IMR-90 (cell line): ENCODE measurements at regions not wholly inside any gene's neighbourhood (a gene's known extent, or its start where the extent isn't known, plus 50 kb on each side); places are given as distances from the start of the nearest gene placed in this dataset.

ENCODE experiments used
- ATAC-seq: fragments of 200-7000 bp; cut with Tn5 transposase; 2 replicates; pipeline ENCODE4 v1.9.1; 2020; ENCODE audit warnings: low read depth, mild to moderate bottlenecking, moderate library complexity
- BruUV-seq: library from RNA; stranded (reverse); fragments of 400-500 nt; replicated peaks from 2 replicates; lab custom pipeline; 2021; lab: Mats Ljungman, UMichigan
- CTCF ChIA-PET: fragments of 300-600 bp; formaldehyde crosslinking; extraction: SDS; loops from one replicate; lab custom pipeline; 2021; ENCODE audit warnings: antibody characterized with exemption; lab: Yijun Ruan, JAX
- POLR2A ChIA-PET: fragments of 300-600 bp; sonication (Branson Sonifier 250); formaldehyde crosslinking; loops from one replicate; lab custom pipeline; 2022; ENCODE audit warnings: antibody characterized with exemption; ENCODE audit not compliant: unreplicated experiment; lab: Charles Lee
- DNase-seq: peaks from one replicate; pipeline ENCODE4 v3.0.0; 2013
- H2AFZ ChIP-seq: replicated peaks from 2 replicates; pipeline ENCODE3; 2013; ENCODE audit warnings: low read length, mild to moderate bottlenecking; ENCODE audit not compliant: poor library complexity
- H2AK5ac ChIP-seq: 2 replicates; pipeline ENCODE4 v1.6.1; 2013; ENCODE audit warnings: low read depth, low read length, inconsistent platforms
- H2AK9ac ChIP-seq: replicated peaks from 2 replicates; pipeline ENCODE3; 2013; ENCODE audit warnings: mild to moderate bottlenecking, low read depth, low read length, moderate library complexity; ENCODE audit not compliant: poor library complexity
- H2BK120ac ChIP-seq: 2 replicates; pipeline ENCODE4 v1.6.1; 2013; ENCODE audit warnings: low read depth, low read length, inconsistent platforms
- H2BK15ac ChIP-seq: 3 replicates; pipeline ENCODE4 v1.6.1; 2013; ENCODE audit warnings: low read depth, low read length, inconsistent platforms
- H2BK20ac ChIP-seq: 2 replicates; pipeline ENCODE4 v1.6.1; 2013; ENCODE audit warnings: low read depth, mild to moderate bottlenecking, inconsistent platforms, low read length, moderate library complexity
- H2BK5ac ChIP-seq: 2 replicates; pipeline ENCODE4 v1.6.1; 2013; ENCODE audit warnings: mild to moderate bottlenecking, low read depth, low read length, inconsistent platforms; ENCODE audit not compliant: poor library complexity, severe bottlenecking
- H3K14ac ChIP-seq: replicated peaks from 2 replicates; pipeline ENCODE4 v1.6.1; 2013; ENCODE audit warnings: low read depth, low read length, inconsistent platforms
- H3K18ac ChIP-seq: 2 replicates; pipeline ENCODE4 v1.6.1; 2013; ENCODE audit warnings: low read depth, low read length, control low read depth
- H3K23ac ChIP-seq: 2 replicates; pipeline ENCODE4 v1.6.1; 2013; ENCODE audit warnings: low read depth, low read length, inconsistent platforms
- H3K27ac ChIP-seq: 2 replicates; pipeline ENCODE4 v1.5.1; 2013; ENCODE audit warnings: mild to moderate bottlenecking, control low read depth, low read length; ENCODE audit not compliant: insufficient read depth
- H3K27me3 ChIP-seq: 2 replicates; pipeline ENCODE4 v1.6.1; 2013; ENCODE audit warnings: low read length; ENCODE audit not compliant: control insufficient read depth, insufficient read depth
- H3K36me3 ChIP-seq: 2 replicates; pipeline ENCODE4 v1.6.1; 2013; ENCODE audit warnings: low read length, mixed read lengths; ENCODE audit not compliant: control insufficient read depth, insufficient read depth
- H3K4ac ChIP-seq: 2 replicates; pipeline ENCODE4 v1.6.1; 2013; ENCODE audit warnings: low read depth, low read length, inconsistent platforms
- H3K4me1 ChIP-seq: 2 replicates; pipeline ENCODE4 v1.6.1; 2013; ENCODE audit warnings: low read length, mixed read lengths; ENCODE audit not compliant: control insufficient read depth, insufficient read depth
- H3K4me2 ChIP-seq: 2 replicates; pipeline ENCODE4 v1.6.1; 2013; ENCODE audit warnings: low read depth, mild to moderate bottlenecking, control low read depth, low read length, moderate library complexity
- H3K4me3 ChIP-seq: 2 replicates; pipeline ENCODE4 v1.5.1; 2013; ENCODE audit warnings: low read depth, mild to moderate bottlenecking, control low read depth, low read length, moderate library complexity; ENCODE audit not compliant: insufficient read depth
- H3K56ac ChIP-seq: 2 replicates; pipeline ENCODE4 v1.6.1; 2013; ENCODE audit warnings: low read length, inconsistent platforms; ENCODE audit not compliant: insufficient read depth; ENCODE audit errors: extremely low read depth
- H3K79me1 ChIP-seq, 2 experiments: 2 replicates each; pipeline ENCODE4 v1.6.1; 2013; ENCODE audit warnings: low read length in 2 of 2, inconsistent platforms in 1 of 2, low read depth in 1 of 2
- H3K9ac ChIP-seq: 2 replicates; pipeline ENCODE4 v1.6.1; 2013; ENCODE audit warnings: low read depth, low read length, control low read depth
- H3K9me1 ChIP-seq: 2 replicates; pipeline ENCODE4 v1.6.1; 2013; ENCODE audit warnings: low read length, inconsistent platforms; ENCODE audit not compliant: insufficient read depth
- H3K9me3 ChIP-seq: 2 replicates; pipeline ENCODE4 v1.6.1; 2013; ENCODE audit warnings: low read length; ENCODE audit not compliant: control insufficient read depth, insufficient read depth
- H4K20me1 ChIP-seq: 2 replicates; pipeline ENCODE4 v1.6.1; 2013; ENCODE audit warnings: low read length, inconsistent platforms; ENCODE audit not compliant: insufficient read depth
- H4K5ac ChIP-seq: 2 replicates; pipeline ENCODE4 v1.6.1; 2013; ENCODE audit warnings: mild to moderate bottlenecking, low read depth, low read length, control low read depth
- H4K8ac ChIP-seq, 2 experiments: 2 replicates each; pipeline ENCODE4 v1.6.1; 2013; ENCODE audit warnings: low read depth in 2 of 2, low read length in 2 of 2, control low read depth in 1 of 2, inconsistent platforms in 1 of 2
- H4K91ac ChIP-seq: 2 replicates; pipeline ENCODE4 v1.6.1; 2013; ENCODE audit warnings: low read depth, low read length, inconsistent platforms; ENCODE audit not compliant: insufficient read depth
- BHLHE40 ChIP-seq: fragments of 150-350 bp; IDR thresholded peaks from 2 replicates; pipeline ENCODE4 v1.6.1; 2016; ENCODE audit warnings: mild to moderate bottlenecking, low read depth, low read length
- CEBPB ChIP-seq: IDR thresholded peaks from 2 replicates; pipeline ENCODE4 v1.6.1; 2012; ENCODE audit warnings: low read depth, low read length, improper control_type of control experiment
- CHD1 ChIP-seq: IDR thresholded peaks from 2 replicates; pipeline ENCODE4 v1.6.1; 2012; ENCODE audit warnings: low read depth, low read length, improper control_type of control experiment
- CTCF ChIP-seq: conservative IDR thresholded peaks from 2 replicates; pipeline ENCODE4 v1.5.1; 2012; ENCODE audit warnings: mild to moderate bottlenecking, low read depth, low read length, improper control_type of control experiment
- ELK1 ChIP-seq: fragments of 150-350 bp; IDR thresholded peaks from 2 replicates; pipeline ENCODE4 v1.6.1; 2016; ENCODE audit warnings: low read depth, mild to moderate bottlenecking, low read length, moderate library complexity, borderline replicate concordance
- MAFK ChIP-seq: IDR thresholded peaks from 2 replicates; pipeline ENCODE4 v1.6.1; 2012; ENCODE audit warnings: low read depth, low read length, improper control_type of control experiment
- MXI1 ChIP-seq: IDR thresholded peaks from 2 replicates; pipeline ENCODE4 v1.6.1; 2012; ENCODE audit warnings: low read depth, mild to moderate bottlenecking, low read length, moderate library complexity, borderline replicate concordance
- NFE2L2 ChIP-seq: fragments of 150-350 bp; IDR thresholded peaks from 2 replicates; pipeline ENCODE4 v1.6.1; 2016; ENCODE audit warnings: low read depth, mild to moderate bottlenecking, low read length
- POLR2A ChIP-seq: IDR thresholded peaks from 2 replicates; pipeline ENCODE4 v1.6.1; 2012; ENCODE audit warnings: mild to moderate bottlenecking, low read depth, low read length
- RAD21 ChIP-seq: IDR thresholded peaks from 2 replicates; pipeline ENCODE4 v1.6.1; 2012; ENCODE audit warnings: low read length, improper control_type of control experiment
- RCOR1 ChIP-seq: IDR thresholded peaks from 2 replicates; pipeline ENCODE4 v1.6.1; 2012; ENCODE audit warnings: mild to moderate bottlenecking, low read length, improper control_type of control experiment; ENCODE audit not compliant: insufficient replicate concordance
- RFX5 ChIP-seq: IDR thresholded peaks from 2 replicates; pipeline ENCODE4 v1.8.0; 2012; ENCODE audit warnings: low read depth, mild to moderate bottlenecking, low read length, moderate library complexity
- SMC3 ChIP-seq: fragments of 150-350 bp; IDR thresholded peaks from 2 replicates; pipeline ENCODE4 v1.6.1; 2016; ENCODE audit warnings: low read depth, mild to moderate bottlenecking, antibody characterized with exemption, low read length, moderate library complexity
- USF2 ChIP-seq: fragments of 150-350 bp; IDR thresholded peaks from 2 replicates; pipeline ENCODE4 v1.6.1; 2017; ENCODE audit warnings: mild to moderate bottlenecking, antibody characterized with exemption, low read length, low read depth
- WGBS, 2 experiments: methylation state at CpG; one replicate each; pipeline versions ENCODE4 v1.1.5 to v1.1.7; 2013; ENCODE audit warnings: missing lambda C conversion rate in 2 of 2; ENCODE audit not compliant: insufficient read length in 1 of 2; ENCODE audit errors: extremely low coverage in 2 of 2; 5-methylcytosine and 5-hydroxymethylcytosine counted together
- dilution Hi-C: fragments of 300-500 bp; cut with HindIII; formaldehyde crosslinking; loops from one replicate; pipeline ENCODE4 v1.14.3; 2018; ENCODE audit warnings: low sequenced_read_pairs; ENCODE audit not compliant: unreplicated experiment
- in situ Hi-C: fragments of 300-500 bp; cut with MboI; formaldehyde crosslinking; loops from 3 replicates; pipeline ENCODE4 v1.14.3; 2019; ENCODE audit warnings: low sequenced_read_pairs, inconsistent platforms, mixed read lengths
- intact Hi-C: fragments of 100-400 bp; cut with micrococcal nuclease; formaldehyde crosslinking; loops from 2 replicates; pipeline ENCODE4 v1.10.0; 2022

- ATAC-seq (no peak), DNase-seq (no peak)
- H2BK5ac ChIP-seq, result no peak overlapping the region
- CTCF ChIA-PET, result no interaction called here
- WGBS, 2 experiments, result no CpG with 5 or more reads among the region's 3 CpGs
- H3K14ac ChIP-seq, result no peak overlapping the region
- POLR2A ChIA-PET, result no interaction called here
- H3K36me3 ChIP-seq, result no peaks in the 10 kb centered on the region
- no peaks in the 10 kb centered on the region for H3K27me3 ChIP-seq
- H2BK120ac ChIP-seq, result no peak overlapping the region
- no peak overlapping the region for H3K4me3 ChIP-seq
- no TSS peak for BruUV-seq
- in situ Hi-C loops (no loop called here), dilution Hi-C loops (no loop called here), intact Hi-C loops (no loop called here)
- no peak overlapping the region for H2AK5ac ChIP-seq
- no peak overlapping the region for H2AK9ac ChIP-seq
- no peaks in the 10 kb centered on the region for H4K20me1 ChIP-seq
- H2BK20ac ChIP-seq, result no peak overlapping the region
- H3K9ac ChIP-seq, result no peak overlapping the region
- no peak overlapping the region for H2BK15ac ChIP-seq
- no peak overlapping the region for H3K4me2 ChIP-seq
- no peak overlapping the region for H3K18ac ChIP-seq
- H3K27ac ChIP-seq, result no peak overlapping the region
- no peak overlapping the region for H3K23ac ChIP-seq
- no peak overlapping the region for H3K4ac ChIP-seq
- H3K4me1 ChIP-seq, result peaks cover 6% of the 10 kb centered on the region
- no peak for TF ChIP-seq SMC3
- TF ChIP-seq RAD21, result no peak
- TF ChIP-seq ELK1, result no peak
- TF ChIP-seq MAFK, result no peak
- TF ChIP-seq BHLHE40, result no peak
- no peak for TF ChIP-seq USF2
- TF ChIP-seq CEBPB, result no peak
- TF ChIP-seq MXI1, result no peak
- no peak for TF ChIP-seq NFE2L2
- no peak for TF ChIP-seq POLR2A
- TF ChIP-seq RFX5, result no peak
- TF ChIP-seq CTCF, result no peak
- no peak for TF ChIP-seq CHD1
- no peak for TF ChIP-seq RCOR1
- no peak overlapping the region for H4K5ac ChIP-seq
- no peaks in the 10 kb centered on the region for H3K9me1 ChIP-seq
- H3K79me1 ChIP-seq, result no peaks in the 10 kb centered on the region
- H4K8ac ChIP-seq, result no peak overlapping the region
- no peak overlapping the region for H3K56ac ChIP-seq
- H2AFZ ChIP-seq, result no peak overlapping the region
- no peak overlapping the region for H4K91ac ChIP-seq
- peaks cover 2% of the 10 kb centered on the region for H3K9me3 ChIP-seq
These were observed 700.7 kb downstream of the DIAPH3 start for GRCh38 chr13:59463023-59463422.
